GM12873 (cell line): ENCODE measurements at regions not wholly inside any gene's neighbourhood (a gene's known extent, or its start where the extent isn't known, plus 50 kb on each side); places are given as distances from the start of the nearest gene placed in this dataset.

Experiments
- CTCF ChIP-seq: IDR thresholded peaks from 2 replicates; pipeline ENCODE4 v1.5.1; 2012; ENCODE audit warnings: low read depth, mild to moderate bottlenecking, moderate library complexity, low read length, control low read depth; ENCODE audit not compliant: insufficient read depth; ENCODE audit errors: missing control alignments

GRCh38 chr21:38156200-38156599 is 100.6 kb upstream of the KCNJ15 start:
- TF ChIP-seq CTCF = no peak

- peak; percentile 88 for TF ChIP-seq CTCF
Observed at GRCh38 chr21:38159355-38159754, 97.4 kb upstream of the KCNJ15 start.

- TF ChIP-seq CTCF = no peak
Observed at GRCh38 chr21:38165466-38166172, 91.2 kb upstream of the KCNJ15 start.

- TF ChIP-seq CTCF = no peak
Observed at GRCh38 chr21:38166173-38166535, 90.6 kb upstream of the KCNJ15 start.

- TF ChIP-seq CTCF = no peak
Observed at GRCh38 chr21:38167345-38167744, 89.4 kb upstream of the KCNJ15 start.

GRCh38 chr21:38170283-38170682 is 86.5 kb upstream of the KCNJ15 start:
- peak; percentile 70 for TF ChIP-seq CTCF

GRCh38 chr21:38170704-38171682 is 85.8 kb upstream of the KCNJ15 start:
- TF ChIP-seq CTCF = no peak
